Left lung (tissue), 4 donors: ENCODE measurements at regions not wholly inside any gene's neighbourhood (a gene's known extent, or its start where the extent isn't known, plus 50 kb on each side); places are given as distances from the start of the nearest gene placed in this dataset.

Experiments used
- ATAC-seq: fragments of 200-7000 bp; cut with Tn5 transposase; one replicate; pipeline ENCODE4 v1.9.1; 2020; ENCODE audit warnings: moderate library complexity
- DNase-seq, 4 donors: peaks; one replicate each; pipeline ENCODE4 v3.0.0-alpha.2; 2013 to 2020
- H3K27ac ChIP-seq, 2 donors: fragments of 200-600 bp; sonication (generic) in 1 of 2; one replicate each; pipeline versions ENCODE4 v1.5.0 to v1.8.0; 2020 to 2021
- H3K27me3 ChIP-seq, 2 donors: fragments of 200-600 bp; sonication (generic) in 1 of 2; one replicate each; pipeline versions ENCODE4 v1.5.0 to v1.8.0; 2020 to 2021
- H3K36me3 ChIP-seq, 2 donors: fragments of 200-600 bp; sonication (generic) in 1 of 2; one replicate each; pipeline versions ENCODE4 v1.5.0 to v1.8.0; 2020 to 2021
- H3K4me1 ChIP-seq, 2 donors: fragments of 200-600 bp; one replicate each; pipeline ENCODE4 v1.8.0; 2021
- H3K4me3 ChIP-seq, 2 donors: fragments of 200-600 bp; sonication (generic) in 1 of 2; one replicate each; pipeline versions ENCODE4 v1.5.0 to v1.8.0; 2020 to 2021; ENCODE audit warnings: mild to moderate bottlenecking in 1 of 2
- H3K9me3 ChIP-seq, 2 donors: fragments of 200-600 bp; sonication (generic) in 1 of 2; one replicate each; pipeline versions ENCODE4 v1.5.0 to v1.8.0; 2020 to 2021
- CTCF ChIP-seq, 2 donors: fragments of 200-600 bp; sonication (generic) in 1 of 2; IDR thresholded peaks; one replicate each; pipeline versions ENCODE4 v1.5.0 to v1.8.0; 2021; ENCODE audit warnings: antibody characterized with exemption in 2 of 2
- intact Hi-C, 2 donors: fragments of 100-400 bp; cut with DNase I; formaldehyde crosslinking; loops; one replicate each; pipeline versions ENCODE4 v1.11.2 to v1.14.2; 2022
- donor health status: DM: no; HTN: yes; CAD: no.
- donor health status: DM: no; HTN: no; CAD: no.

DNA sequence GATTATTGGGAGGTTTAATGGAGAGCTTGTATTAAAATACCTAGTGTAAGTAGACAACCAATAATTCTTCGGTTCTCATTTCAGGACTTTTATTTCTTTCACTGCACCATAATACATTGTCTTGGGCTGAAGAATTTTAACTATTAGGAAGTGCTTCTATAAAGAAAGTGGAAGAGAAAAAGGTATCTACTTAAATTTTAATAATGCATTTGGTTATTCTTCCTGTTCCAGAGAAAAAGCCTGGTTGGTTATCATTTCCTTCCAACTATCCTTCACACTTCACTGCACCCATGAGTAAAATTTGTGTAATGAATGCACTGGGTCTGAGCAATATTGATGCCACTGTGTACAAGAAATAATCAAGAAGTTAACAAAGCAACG, 629.0 kb upstream of the DPP6 start:
- no peaks in the 10 kb centered on the region for H3K36me3 ChIP-seq
- no peak overlapping the region for H3K27ac ChIP-seq
- intact Hi-C loops: no loop called here
- H3K9me3 ChIP-seq: peaks cover 0 to 4% of the 10 kb centered on the region in 2 donors
- no peak for DNase-seq
- TF ChIP-seq CTCF (IDR thresholded peaks at IDR 0.05): no peak
- no peaks in the 10 kb centered on the region for H3K4me1 ChIP-seq
- H3K4me3 ChIP-seq: no peak overlapping the region
- no peaks in the 10 kb centered on the region for H3K27me3 ChIP-seq
- no peak for ATAC-seq

DNA sequence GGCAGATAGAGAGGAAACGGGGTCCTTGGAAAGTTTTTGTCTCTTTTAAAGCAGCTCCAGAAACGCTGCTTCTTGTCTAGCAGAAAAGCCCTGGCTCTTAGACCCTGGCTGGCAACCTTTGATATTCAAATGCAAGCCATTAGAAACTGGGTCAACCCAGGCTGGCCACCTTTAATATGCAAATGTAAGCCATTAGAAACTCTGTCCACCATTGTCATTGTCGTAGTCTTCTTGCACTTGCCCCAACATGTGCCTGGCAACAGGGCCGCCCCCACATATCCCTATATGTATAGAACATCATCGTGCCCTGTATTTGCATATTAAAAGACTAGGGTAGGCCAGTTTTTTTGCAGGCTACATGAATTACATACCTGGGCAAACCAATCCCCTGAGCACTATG, 621.3 kb upstream of the DPP6 start:
- Histone ChIP-seq H3K36me3 (no peaks in the 10 kb centered on the region), H3K27me3 (no peaks in the 10 kb centered on the region), H3K9me3 (peaks cover 0 to 2% of the 10 kb centered on the region in 2 donors), H3K27ac (no peak overlapping the region), H3K4me1 (no peaks in the 10 kb centered on the region), H3K4me3 (no peak overlapping the region)
- no peak for TF ChIP-seq CTCF (IDR thresholded peaks at IDR 0.05)
- DNase-seq (no peak), ATAC-seq (no peak)
- intact Hi-C loops: no loop called here

- no peaks in the 10 kb centered on the region for H3K4me1 ChIP-seq
- H3K27ac ChIP-seq: no peak overlapping the region
- ATAC-seq (peak; percentile 32), DNase-seq (no peak)
- H3K9me3 ChIP-seq: peaks cover 0 to 2% of the 10 kb centered on the region in 2 donors
- intact Hi-C loops: no loop called here
- H3K4me3 ChIP-seq: no peak overlapping the region
- no peaks in the 10 kb centered on the region for H3K27me3 ChIP-seq
- no peak for TF ChIP-seq CTCF (IDR thresholded peaks at IDR 0.05)
- no peaks in the 10 kb centered on the region for H3K36me3 ChIP-seq
Measured at GRCh38 chr7:153432063-153432462, 620.1 kb upstream of the DPP6 start.

- Histone ChIP-seq H3K4me1 (no peaks in the 10 kb centered on the region), H3K36me3 (no peaks in the 10 kb centered on the region), H3K9me3 (peaks cover 0 to 2% of the 10 kb centered on the region in 2 donors), H3K27me3 (no peaks in the 10 kb centered on the region), H3K4me3 (no peak overlapping the region), H3K27ac (no peak overlapping the region)
- no peak for TF ChIP-seq CTCF (IDR thresholded peaks at IDR 0.05)
- DNase-seq (no peak), ATAC-seq (no peak)
- intact Hi-C loops: no loop called here
Measured at GRCh38 chr7:153433223-153433622, 619.0 kb upstream of the DPP6 start.

- intact Hi-C loops: no loop called here
- TF ChIP-seq CTCF (IDR thresholded peaks at IDR 0.05): no peak
- Histone ChIP-seq H3K36me3 (no peaks in the 10 kb centered on the region), H3K4me1 (no peaks in the 10 kb centered on the region), H3K27me3 (no peaks in the 10 kb centered on the region), H3K27ac (no peak overlapping the region), H3K4me3 (no peak overlapping the region), H3K9me3 (no peaks in the 10 kb centered on the region)
- no peak for DNase-seq
- ATAC-seq: no peak
Measured at GRCh38 chr7:153440715-153441114, 611.5 kb upstream of the DPP6 start.
